Natural killer cell (primary cell): ENCODE measurements at regions not wholly inside any gene's neighbourhood (a gene's known extent, or its start where the extent isn't known, plus 50 kb on each side); places are given as distances from the start of the nearest gene placed in this dataset.

Experiments used
- ATAC-seq, 3 donors: fragments of 150-1000 bp in 2 of 3; fragments of 200-7000 bp in 1 of 3; cut with Tn5 transposase; 1 replicate in 1 of 3; 2 replicates in 2 of 3; pipeline ENCODE4 v1.10.0; 2021; ENCODE audit warnings: mild to moderate bottlenecking in 2 of 3, moderate library complexity in 2 of 3
- DNase-seq, 2 donors: peaks; one replicate each; pipeline versions ENCODE4 v3.0.0 to v3.0.0-alpha.2; 2013 to 2021; ENCODE audit warnings: mixed read lengths in 1 of 2
- H3K27ac ChIP-seq: one replicate; pipeline ENCODE4 v1.5.1; 2013; ENCODE audit warnings: mild to moderate bottlenecking, low read length
- H3K27me3 ChIP-seq: one replicate; pipeline ENCODE4 v1.6.1; 2013; ENCODE audit warnings: low read length; ENCODE audit not compliant: control insufficient read depth, insufficient read depth
- H3K36me3 ChIP-seq: one replicate; pipeline ENCODE4 v1.6.1; 2013; ENCODE audit warnings: low read length; ENCODE audit not compliant: control insufficient read depth, insufficient read depth
- H3K4me1 ChIP-seq: one replicate; pipeline ENCODE4 v1.6.1; 2013; ENCODE audit warnings: low read length; ENCODE audit not compliant: control insufficient read depth, insufficient read depth
- H3K4me3 ChIP-seq: one replicate; pipeline ENCODE4 v1.5.1; 2013; ENCODE audit warnings: low read length
- H3K9me3 ChIP-seq: one replicate; pipeline ENCODE4 v1.6.1; 2013; ENCODE audit warnings: low read length; ENCODE audit not compliant: control insufficient read depth, insufficient read depth
- H3K27ac Mint-ChIP-seq, 2 donors: one replicate each; pipeline ENCODE4 v1.8.0; 2022; ENCODE audit warnings: mild to moderate bottlenecking in 2 of 2, mixed read lengths in 2 of 2, moderate library complexity in 1 of 2
- H3K27me3 Mint-ChIP-seq, 2 donors: one replicate each; pipeline ENCODE4 v1.8.0; 2022; ENCODE audit warnings: low read depth in 2 of 2, mixed read lengths in 2 of 2
- H3K36me3 Mint-ChIP-seq: one replicate; pipeline ENCODE4 v1.8.0; 2022; ENCODE audit warnings: mixed read lengths
- H3K4me1 Mint-ChIP-seq, 2 donors: one replicate each; pipeline ENCODE4 v1.8.0; 2022; ENCODE audit warnings: mixed read lengths in 2 of 2
- H3K4me3 Mint-ChIP-seq: one replicate; pipeline ENCODE4 v1.8.0; 2022; ENCODE audit warnings: mild to moderate bottlenecking, moderate library complexity, mixed read lengths
- H3K9me3 Mint-ChIP-seq, 2 donors: one replicate each; pipeline ENCODE4 v1.8.0; 2022; ENCODE audit warnings: mixed read lengths in 2 of 2
- WGBS: methylation state at CpG from one replicate; pipeline ENCODE4 v1.1.7; 2013; ENCODE audit warnings: missing lambda C conversion rate; ENCODE audit not compliant: insufficient coverage; 5-methylcytosine and 5-hydroxymethylcytosine counted together
- intact Hi-C: fragments of 100-400 bp; cut with micrococcal nuclease; formaldehyde crosslinking; loops from one replicate; pipeline ENCODE4 v1.14.2; 2022
- TF ChIP-seq, protein P1 (sequence below): fragments of 200-600 bp; IDR thresholded peaks from one replicate; pipeline ENCODE4 v1.8.0; 2022; ENCODE audit warnings: antibody characterized with exemption

DNA sequence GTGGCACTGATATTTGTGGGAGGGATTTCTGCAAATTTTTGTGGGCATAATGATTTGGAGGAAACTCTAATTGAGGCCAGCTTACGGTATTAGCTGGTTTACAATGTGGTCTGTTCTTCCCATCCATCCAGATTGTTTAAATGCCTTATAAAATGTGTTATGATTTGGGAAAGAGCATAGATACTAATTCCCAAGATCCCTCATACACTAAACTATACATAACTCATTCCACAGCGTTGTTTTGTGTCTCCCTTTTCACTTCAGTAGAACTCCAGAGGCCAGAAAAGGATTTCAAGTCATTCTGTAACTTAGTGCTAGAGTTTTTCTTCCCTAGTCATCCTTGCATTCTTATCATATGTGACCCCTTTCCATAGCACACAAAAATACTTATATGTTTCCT is 292.6 kb upstream of the NT5E start:
- Histone ChIP-seq H3K4me3 (no peak overlapping the region), H3K36me3 (no peaks in the 10 kb centered on the region), H3K4me1 (no peaks in the 10 kb centered on the region), H3K9me3 (no peaks in the 10 kb centered on the region), H3K27ac (no peak overlapping the region), H3K27me3 (no peaks in the 10 kb centered on the region)
- TF ChIP-seq, protein P1, sequence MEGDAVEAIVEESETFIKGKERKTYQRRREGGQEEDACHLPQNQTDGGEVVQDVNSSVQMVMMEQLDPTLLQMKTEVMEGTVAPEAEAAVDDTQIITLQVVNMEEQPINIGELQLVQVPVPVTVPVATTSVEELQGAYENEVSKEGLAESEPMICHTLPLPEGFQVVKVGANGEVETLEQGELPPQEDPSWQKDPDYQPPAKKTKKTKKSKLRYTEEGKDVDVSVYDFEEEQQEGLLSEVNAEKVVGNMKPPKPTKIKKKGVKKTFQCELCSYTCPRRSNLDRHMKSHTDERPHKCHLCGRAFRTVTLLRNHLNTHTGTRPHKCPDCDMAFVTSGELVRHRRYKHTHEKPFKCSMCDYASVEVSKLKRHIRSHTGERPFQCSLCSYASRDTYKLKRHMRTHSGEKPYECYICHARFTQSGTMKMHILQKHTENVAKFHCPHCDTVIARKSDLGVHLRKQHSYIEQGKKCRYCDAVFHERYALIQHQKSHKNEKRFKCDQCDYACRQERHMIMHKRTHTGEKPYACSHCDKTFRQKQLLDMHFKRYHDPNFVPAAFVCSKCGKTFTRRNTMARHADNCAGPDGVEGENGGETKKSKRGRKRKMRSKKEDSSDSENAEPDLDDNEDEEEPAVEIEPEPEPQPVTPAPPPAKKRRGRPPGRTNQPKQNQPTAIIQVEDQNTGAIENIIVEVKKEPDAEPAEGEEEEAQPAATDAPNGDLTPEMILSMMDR: no peak
- WGBS: 44% methylated on average over 1 of the region's 2 CpGs
- H3K4me1 Mint-ChIP-seq: no peaks in the 10 kb centered on the region
- H3K27me3 Mint-ChIP-seq: no peaks in the 10 kb centered on the region
- intact Hi-C loops: no loop called here
- peaks cover 3 to 9% of the 10 kb centered on the region in 2 donors for H3K9me3 Mint-ChIP-seq
- no peak overlapping the region for H3K27ac Mint-ChIP-seq
- DNase-seq: no peak
- no peaks in the 10 kb centered on the region for H3K36me3 Mint-ChIP-seq
- no peak overlapping the region for H3K4me3 Mint-ChIP-seq
- ATAC-seq: no peak

DNA sequence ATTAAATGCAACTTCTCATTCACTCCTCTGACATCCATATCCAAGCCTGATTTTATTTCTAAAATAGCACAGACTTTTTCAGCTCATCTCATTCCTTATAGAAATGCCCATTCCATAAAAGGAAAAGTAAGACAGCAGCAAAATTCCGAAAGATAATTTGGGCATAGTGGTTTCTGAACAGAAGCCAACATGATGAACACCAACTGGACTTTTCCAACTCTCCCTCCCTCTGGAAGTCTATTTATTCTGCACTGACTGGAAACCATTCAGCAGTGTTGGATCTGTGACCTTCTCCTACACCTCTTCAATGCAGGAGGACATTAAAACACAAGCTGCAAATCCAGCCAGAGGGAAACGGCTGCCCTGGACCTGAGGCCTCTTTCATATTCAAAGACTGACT is 306.2 kb upstream of the NT5E start:
- Histone ChIP-seq H3K36me3 (no peaks in the 10 kb centered on the region), H3K27me3 (no peaks in the 10 kb centered on the region), H3K4me1 (no peaks in the 10 kb centered on the region), H3K9me3 (no peaks in the 10 kb centered on the region), H3K27ac (no peak overlapping the region), H3K4me3 (no peak overlapping the region)
- peaks cover 10 to 20% of the 10 kb centered on the region in 2 donors for H3K9me3 Mint-ChIP-seq
- no peaks in the 10 kb centered on the region for H3K4me1 Mint-ChIP-seq
- 79% methylated on average over 2 of the region's 2 CpGs for WGBS
- ATAC-seq (no peak), DNase-seq (no peak)
- TF ChIP-seq, protein P1: no peak
- intact Hi-C loops: no loop called here
- no peaks in the 10 kb centered on the region for H3K36me3 Mint-ChIP-seq
- no peak overlapping the region for H3K4me3 Mint-ChIP-seq
- no peaks in the 10 kb centered on the region for H3K27me3 Mint-ChIP-seq
- no peak overlapping the region for H3K27ac Mint-ChIP-seq

DNA sequence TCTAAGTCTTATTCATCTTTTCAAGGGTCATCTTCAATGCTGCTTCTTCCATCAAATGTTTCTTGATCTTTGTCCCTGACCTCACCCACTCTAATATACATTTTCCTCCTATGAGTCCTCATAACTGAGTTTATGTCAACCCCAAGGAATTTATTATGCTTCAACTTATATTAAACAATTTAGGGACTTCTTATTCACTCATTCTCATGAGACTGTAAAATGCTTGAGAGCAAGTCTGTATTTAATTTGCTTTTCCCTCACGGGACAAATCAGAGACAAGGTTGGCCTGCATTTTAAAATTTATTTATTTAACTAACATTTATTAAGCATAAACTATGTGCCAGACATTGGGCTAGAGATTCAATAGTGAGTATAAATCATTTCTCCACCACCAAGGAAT is 312.0 kb upstream of the NT5E start:
- no peaks in the 10 kb centered on the region for H3K9me3 ChIP-seq
- H3K9me3 Mint-ChIP-seq: peaks cover 4% of the 10 kb centered on the region in 2 donors
- DNase-seq: no peak
- WGBS: no CpG with 5 or more reads among the region's 1 CpG
- no peaks in the 10 kb centered on the region for H3K4me1 Mint-ChIP-seq
- H3K27me3 Mint-ChIP-seq: no peaks in the 10 kb centered on the region
- no peaks in the 10 kb centered on the region for H3K4me1 ChIP-seq
- no peaks in the 10 kb centered on the region for H3K27me3 ChIP-seq
- TF ChIP-seq, protein P1: no peak
- no peak for ATAC-seq
- H3K36me3 Mint-ChIP-seq: no peaks in the 10 kb centered on the region
- intact Hi-C loops: no loop called here
- no peak overlapping the region for H3K4me3 Mint-ChIP-seq
- no peaks in the 10 kb centered on the region for H3K36me3 ChIP-seq
- no peak overlapping the region for H3K27ac Mint-ChIP-seq
- H3K27ac ChIP-seq: no peak overlapping the region
- no peak overlapping the region for H3K4me3 ChIP-seq

DNA sequence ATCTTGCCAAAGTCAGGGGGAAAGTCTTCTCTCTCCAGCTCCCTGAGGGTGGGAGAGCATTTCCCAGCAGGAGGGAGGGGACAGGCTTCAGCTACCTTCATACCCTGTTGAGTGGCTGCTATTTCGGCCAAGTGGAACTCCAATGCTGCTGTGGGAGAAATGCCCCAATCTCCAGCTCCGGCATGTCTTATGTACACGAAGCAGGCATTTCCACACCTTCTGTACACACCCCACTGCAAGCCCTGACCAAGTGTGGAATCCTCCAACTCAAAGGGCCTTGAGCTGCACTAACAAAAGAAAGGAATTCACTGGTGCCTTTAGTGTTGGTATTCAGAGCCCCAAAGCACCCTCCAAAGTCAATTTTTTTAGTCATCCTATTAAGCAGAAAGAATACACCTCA is 313.6 kb upstream of the NT5E start:
- peaks cover 4% of the 10 kb centered on the region in 2 donors for H3K9me3 Mint-ChIP-seq
- Histone ChIP-seq H3K27me3 (no peaks in the 10 kb centered on the region), H3K27ac (no peak overlapping the region), H3K36me3 (no peaks in the 10 kb centered on the region), H3K9me3 (no peaks in the 10 kb centered on the region), H3K4me3 (no peak overlapping the region), H3K4me1 (no peaks in the 10 kb centered on the region)
- intact Hi-C loops: no loop called here
- TF ChIP-seq, protein P1: no peak
- H3K27ac Mint-ChIP-seq: no peak overlapping the region
- no peaks in the 10 kb centered on the region for H3K27me3 Mint-ChIP-seq
- H3K4me3 Mint-ChIP-seq: no peak overlapping the region
- no peak for DNase-seq
- ATAC-seq: no peak
- no peaks in the 10 kb centered on the region for H3K4me1 Mint-ChIP-seq
- H3K36me3 Mint-ChIP-seq: no peaks in the 10 kb centered on the region
- 87% methylated on average over 3 of the region's 3 CpGs for WGBS
